ENCODE measurements at regions not wholly inside any gene's neighbourhood (a gene's known extent, or its start where the extent isn't known, plus 50 kb on each side); places are given as distances from the start of the nearest gene placed in this dataset.

DNA sequence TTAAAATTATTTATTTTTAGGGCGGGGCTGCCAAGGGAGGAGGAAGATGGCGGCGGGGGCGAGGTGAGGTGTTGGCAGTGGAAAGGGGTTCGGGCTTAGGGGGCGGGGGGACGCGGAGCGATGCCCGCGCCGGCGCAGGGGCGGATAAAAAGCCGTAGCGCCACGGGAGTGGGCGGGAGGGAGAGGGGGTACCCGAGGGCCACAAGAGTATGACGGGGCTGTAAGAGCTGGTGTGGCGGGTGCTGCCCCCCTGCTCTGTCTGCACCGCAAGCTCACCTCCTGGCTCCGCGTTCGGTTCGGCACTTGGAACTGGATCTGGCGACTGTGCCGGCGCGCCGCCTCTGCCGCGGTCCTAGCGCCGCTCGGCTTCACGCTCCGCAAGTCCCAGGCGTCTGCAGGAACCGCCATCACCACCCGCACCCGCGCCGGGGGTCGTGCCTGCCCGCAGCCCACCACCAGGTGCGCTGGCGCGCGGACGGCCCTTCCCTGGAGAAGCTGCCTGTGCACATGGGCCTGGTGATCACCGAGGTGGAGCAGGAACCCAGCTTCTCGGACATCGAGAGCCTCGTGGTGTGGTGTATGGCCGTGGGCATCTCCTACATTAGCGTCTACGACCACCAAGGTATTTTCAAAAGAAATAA is 265.2 kb upstream of the SGCG start (continued):
- TF ChIP-seq GABPA (IDR thresholded peaks at IDR 0.05; ENCODE audit: borderline replicate concordance, insufficient read depth, low read length) = no peak
- no peak for TF ChIP-seq SP2 (IDR thresholded peaks at IDR 0.05; ENCODE audit: low read length)
- TF ChIP-seq CHD7 (IDR thresholded peaks at IDR 0.05; ENCODE audit: insufficient replicate concordance, low read length) = no peak
- TF ChIP-seq RBBP5 (IDR thresholded peaks at IDR 0.05; ENCODE audit: borderline replicate concordance, low read depth, low read length) = no peak
- TF ChIP-seq YY1 (IDR thresholded peaks at IDR 0.05; ENCODE audit: low read depth, low read length) = peak; percentile 66; the same call in 1 of the 2 replicates
- TF ChIP-seq TAF7 (optimal IDR thresholded peaks at IDR 0.05; ENCODE audit: borderline replicate concordance, low read depth, low read length) = no peak
- 0 out of 2 replicates have a peak, but pooled peaks have one; percentile 26 for TF ChIP-seq TCF12 (IDR thresholded peaks at IDR 0.05; ENCODE audit: low read depth, low read length)
- no peak for TF ChIP-seq SAP30 (IDR thresholded peaks at IDR 0.05; ENCODE audit: insufficient read depth, insufficient replicate concordance, low read length)
